ENCODE measurements at regions not wholly inside any gene's neighbourhood (a gene's known extent, or its start where the extent isn't known, plus 50 kb on each side); places are given as distances from the start of the nearest gene placed in this dataset.

DNA sequence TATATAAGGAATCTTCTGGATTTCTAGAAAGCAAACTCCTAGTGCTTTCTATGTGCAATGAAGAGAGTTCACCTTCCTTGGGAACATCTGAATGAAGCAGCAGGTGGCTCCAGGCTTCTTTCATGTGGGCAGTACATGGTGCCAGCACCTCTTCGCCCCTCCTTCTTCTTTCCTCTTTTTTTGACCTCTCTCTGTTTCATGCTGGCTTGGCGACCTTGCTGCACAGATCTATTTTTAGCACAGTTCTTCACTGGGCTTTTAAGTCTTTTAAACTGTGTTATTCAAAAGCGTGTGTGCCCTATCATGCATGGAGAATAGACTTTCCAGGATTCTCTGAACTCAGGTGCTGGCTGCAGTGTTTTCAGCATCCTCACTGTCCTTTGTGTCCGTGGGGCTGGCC, 400.3 kb upstream of the PRKCQ start:
- no peaks in the 10 kb centered on the region for H3K27me3 ChIP-seq (replicated peaks in 1 of 7)
- H3K36me3 ChIP-seq = no peaks in the 10 kb centered on the region
- DNase-seq = no peak
- intact Hi-C loops (cut with DNase I; ENCODE audit: low total_unique reads) = no loop called here
- peaks cover 0 to 4% (median 0%) of the 10 kb centered on the region in 6 donors for H3K4me1 ChIP-seq
- TF ChIP-seq POLR2A (IDR thresholded peaks at IDR 0.05) (no peak), POLR2AphosphoS5 (IDR thresholded peaks at IDR 0.05) (no peak)
- TF ChIP-seq, protein P1, sequence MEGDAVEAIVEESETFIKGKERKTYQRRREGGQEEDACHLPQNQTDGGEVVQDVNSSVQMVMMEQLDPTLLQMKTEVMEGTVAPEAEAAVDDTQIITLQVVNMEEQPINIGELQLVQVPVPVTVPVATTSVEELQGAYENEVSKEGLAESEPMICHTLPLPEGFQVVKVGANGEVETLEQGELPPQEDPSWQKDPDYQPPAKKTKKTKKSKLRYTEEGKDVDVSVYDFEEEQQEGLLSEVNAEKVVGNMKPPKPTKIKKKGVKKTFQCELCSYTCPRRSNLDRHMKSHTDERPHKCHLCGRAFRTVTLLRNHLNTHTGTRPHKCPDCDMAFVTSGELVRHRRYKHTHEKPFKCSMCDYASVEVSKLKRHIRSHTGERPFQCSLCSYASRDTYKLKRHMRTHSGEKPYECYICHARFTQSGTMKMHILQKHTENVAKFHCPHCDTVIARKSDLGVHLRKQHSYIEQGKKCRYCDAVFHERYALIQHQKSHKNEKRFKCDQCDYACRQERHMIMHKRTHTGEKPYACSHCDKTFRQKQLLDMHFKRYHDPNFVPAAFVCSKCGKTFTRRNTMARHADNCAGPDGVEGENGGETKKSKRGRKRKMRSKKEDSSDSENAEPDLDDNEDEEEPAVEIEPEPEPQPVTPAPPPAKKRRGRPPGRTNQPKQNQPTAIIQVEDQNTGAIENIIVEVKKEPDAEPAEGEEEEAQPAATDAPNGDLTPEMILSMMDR (IDR thresholded peaks at IDR 0.05 in 8 of 11, conservative IDR thresholded peaks at IDR 0.05 in 3 of 11) = no peak
- WGBS, 5 donors = 34 to 46% (median 41%) methylated on average over 4 of the region's 4 CpGs
- peaks cover 0 to 5% (median 0%) of the 10 kb centered on the region in 8 donors for H3K9me3 ChIP-seq
- no peak overlapping the region for H3K27ac ChIP-seq
- H3K4me3 ChIP-seq = no peak overlapping the region

DNA sequence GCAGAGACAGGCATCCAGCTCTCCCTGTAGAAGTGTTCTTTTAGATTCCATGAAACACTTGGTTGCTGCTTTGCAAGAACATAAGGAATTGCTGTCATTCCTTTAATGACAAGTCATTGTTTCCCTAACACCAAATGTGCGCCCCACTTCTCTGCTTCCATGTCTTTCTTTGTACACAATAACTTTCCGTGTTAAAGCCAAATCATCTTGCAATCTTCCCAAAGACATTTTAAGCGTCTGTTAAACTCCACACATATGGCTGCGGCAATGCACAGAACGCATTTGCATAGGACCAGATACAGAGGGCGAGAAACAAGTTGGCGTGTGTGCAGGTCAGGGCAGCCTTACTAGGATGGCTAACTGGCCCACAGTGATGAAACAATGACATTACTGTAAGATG, 399.3 kb upstream of the PRKCQ start:
- Histone ChIP-seq H3K36me3 (no peaks in the 10 kb centered on the region), H3K4me1 (peaks cover 0 to 9% (median 0%) of the 10 kb centered on the region in 6 donors), H3K4me3 (no peak overlapping the region), H3K9me3 (peaks cover 0 to 5% (median 0%) of the 10 kb centered on the region in 8 donors), H3K27ac (no peak overlapping the region), H3K27me3 (replicated peaks in 1 of 7) (no peaks in the 10 kb centered on the region)
- intact Hi-C loops (cut with DNase I; ENCODE audit: low total_unique reads) = no loop called here
- WGBS, 5 donors = 85 to 95% (median 90%) methylated on average over 7 of the region's 7 CpGs
- no peak for DNase-seq
- TF ChIP-seq POLR2AphosphoS5 (IDR thresholded peaks at IDR 0.05) (no peak), POLR2A (IDR thresholded peaks at IDR 0.05) (no peak)
- TF ChIP-seq, protein P1 (IDR thresholded peaks at IDR 0.05 in 8 of 11, conservative IDR thresholded peaks at IDR 0.05 in 3 of 11) = no peak

DNA sequence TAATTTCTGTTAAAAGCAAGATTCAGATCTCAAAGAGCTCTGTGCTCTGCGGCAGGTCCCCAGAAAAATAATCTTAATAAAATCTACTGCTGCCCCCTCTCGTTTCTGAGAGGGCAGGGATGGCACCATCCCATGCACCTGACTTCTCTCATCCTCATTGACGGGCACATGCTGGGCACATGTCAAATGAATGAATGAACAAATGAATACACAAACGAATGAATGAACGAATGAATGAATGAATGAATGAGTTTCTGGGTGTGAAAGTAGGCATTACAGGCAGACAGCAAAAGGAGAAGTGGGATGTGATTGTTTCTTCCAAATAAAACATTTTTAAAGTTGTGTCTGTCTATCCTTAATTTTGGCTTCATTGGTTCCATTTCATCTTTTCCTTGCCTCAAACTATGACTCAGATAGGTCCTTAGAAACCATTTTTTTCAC, 398.1 kb upstream of the PRKCQ start:
- H3K27ac ChIP-seq = no peak overlapping the region
- no peak for DNase-seq
- peaks cover 0 to 21% (median 4%) of the 10 kb centered on the region in 6 donors for H3K4me1 ChIP-seq
- WGBS, 5 donors = 58 to 71% (median 65%) methylated on average over 5 of the region's 5 CpGs
- no peaks in the 10 kb centered on the region for H3K27me3 ChIP-seq (replicated peaks in 1 of 7)
- intact Hi-C loops (cut with DNase I; ENCODE audit: low total_unique reads) = no loop called here
- peaks cover 0 to 5% (median 0%) of the 10 kb centered on the region in 8 donors for H3K9me3 ChIP-seq
- H3K4me3 ChIP-seq = no peak overlapping the region
- H3K36me3 ChIP-seq = no peaks in the 10 kb centered on the region
- TF ChIP-seq, protein P1 (IDR thresholded peaks at IDR 0.05 in 8 of 11, conservative IDR thresholded peaks at IDR 0.05 in 3 of 11) = peak in 1 of 11 experiments; percentile 11
- TF ChIP-seq POLR2AphosphoS5 (IDR thresholded peaks at IDR 0.05) = no peak

DNA sequence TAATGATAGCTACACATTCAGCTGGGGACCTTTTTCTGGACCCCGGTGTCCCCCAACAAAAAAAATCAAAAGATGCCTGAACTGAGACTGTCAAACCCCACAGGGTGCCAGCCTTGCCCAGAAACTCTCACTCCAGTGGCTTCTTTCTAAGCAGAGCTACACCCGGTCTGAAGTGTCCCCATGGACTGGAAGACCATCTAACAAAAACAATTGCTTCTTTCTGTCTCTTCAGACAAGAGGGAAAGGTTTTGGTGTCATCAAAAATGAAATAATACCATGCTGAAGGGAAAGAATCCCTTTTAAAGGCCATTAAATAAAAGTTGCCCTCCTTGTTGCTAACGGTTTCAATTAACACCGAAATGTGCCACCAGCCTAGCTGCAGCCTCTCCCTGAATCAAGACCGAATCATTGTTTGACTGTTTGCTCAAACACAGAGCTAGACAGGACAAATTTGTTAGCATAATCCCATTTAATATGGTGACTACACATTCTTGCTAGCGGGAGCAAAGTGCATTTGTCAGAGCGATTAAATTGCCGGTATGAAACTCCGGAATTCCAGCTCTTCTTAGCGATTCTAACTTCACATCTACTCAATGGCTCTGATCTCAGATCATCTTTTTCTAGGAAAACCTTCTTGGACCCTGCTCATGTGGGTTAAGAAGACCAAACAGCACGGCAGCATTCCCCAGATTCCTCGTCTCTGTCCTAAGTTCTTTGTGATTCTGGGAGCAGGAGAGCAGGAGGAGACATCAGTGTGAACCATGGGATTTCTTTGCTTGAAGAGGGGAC, 397.5 kb upstream of the PRKCQ start:
- intact Hi-C loops (cut with DNase I; ENCODE audit: low total_unique reads) = no loop called here
- Histone ChIP-seq H3K27me3 (replicated peaks in 1 of 7) (no peaks in the 10 kb centered on the region), H3K27ac (no peak overlapping the region), H3K9me3 (peaks cover 0 to 5% (median 0%) of the 10 kb centered on the region in 8 donors), H3K4me3 (no peak overlapping the region), H3K36me3 (no peaks in the 10 kb centered on the region), H3K4me1 (peaks cover 0 to 25% (median 4%) of the 10 kb centered on the region in 6 donors)
- DNase-seq = no peak
- WGBS, 5 donors = 87 to 91% (median 90%) methylated on average over 12 of the region's 12 CpGs
- TF ChIP-seq POLR2AphosphoS5 (IDR thresholded peaks at IDR 0.05) = no peak
- TF ChIP-seq, protein P1 (IDR thresholded peaks at IDR 0.05 in 8 of 11, conservative IDR thresholded peaks at IDR 0.05 in 3 of 11) = no peak
- no peak for TF ChIP-seq POLR2A (IDR thresholded peaks at IDR 0.05)
